ENCODE measurements at regions not wholly inside any gene's neighbourhood (a gene's known extent, or its start where the extent isn't known, plus 50 kb on each side); places are given as distances from the start of the nearest gene placed in this dataset.
"Not testable (repeated sequence)": the region's sequence is repeated elsewhere in the genome, so short reads cannot be mapped to it uniquely, and the experiment has no call there.

- no peaks in the 10 kb centered on the region for H4K20me1 ChIP-seq (ENCODE audit: insufficient read depth)
- no peak overlapping the region for H2AFZ ChIP-seq
- ChIA-PET POLR2A (ENCODE audit: unreplicated experiment) (no interaction called here), CTCF (no interaction called here)
- H3K4me1 ChIP-seq (replicated peaks; ENCODE audit: insufficient read depth): no peaks in the 10 kb centered on the region
- H3K4me2 ChIP-seq: no peak overlapping the region
- no peaks in the 10 kb centered on the region for H3K27me3 ChIP-seq (ENCODE audit: insufficient read depth, low read depth)
- no peaks in the 10 kb centered on the region for H3K79me2 ChIP-seq (ENCODE audit: low read depth)
- no peak overlapping the region for H3K4me3 ChIP-seq
- no peaks in the 10 kb centered on the region; the same call in 1 of the 2 replicates for H3K9me2 ChIP-seq (ENCODE audit: insufficient read depth)
- intact Hi-C loops (cut with micrococcal nuclease; ENCODE audit: unreplicated experiment): no loop called here
- TF ChIP-seq EZH2 (IDR thresholded peaks at IDR 0.05; ENCODE audit: low read depth): no peak
- TF ChIP-seq CTCF (conservative IDR thresholded peaks at IDR 0.05): no peak
- DNase-seq: no peak
- H3K36me3 ChIP-seq (ENCODE audit: low read depth): no peaks in the 10 kb centered on the region
- no peak overlapping the region for H3K27ac ChIP-seq
- BruUV-seq (replicated peaks): no TSS peak
- no peaks in the 10 kb centered on the region for H3F3A ChIP-seq (ENCODE audit: insufficient read depth, low read depth)
- H3K9me3 ChIP-seq (ENCODE audit: insufficient read depth, low read depth): no peaks in the 10 kb centered on the region; the same call in 1 of the 2 replicates
Observed at GRCh38 chr10:53063805-53064204, 291.2 kb upstream of the MBL2 start.

- Histone ChIP-seq H3K4me1 (replicated peaks; ENCODE audit: insufficient read depth) (no peaks in the 10 kb centered on the region), H3K4me2 (no peak overlapping the region), H3K9me2 (ENCODE audit: insufficient read depth) (no peaks in the 10 kb centered on the region; the same call in 1 of the 2 replicates), H3K79me2 (ENCODE audit: low read depth) (no peaks in the 10 kb centered on the region), H3K36me3 (ENCODE audit: low read depth) (no peaks in the 10 kb centered on the region), H2AFZ (no peak overlapping the region), H3K9me3 (ENCODE audit: insufficient read depth, low read depth) (no peaks in the 10 kb centered on the region), H4K20me1 (ENCODE audit: insufficient read depth) (no peaks in the 10 kb centered on the region), H3K27me3 (ENCODE audit: insufficient read depth, low read depth) (no peaks in the 10 kb centered on the region), H3F3A (ENCODE audit: insufficient read depth, low read depth) (no peaks in the 10 kb centered on the region), H3K27ac (no peak overlapping the region), H3K4me3 (no peak overlapping the region)
- POLR2A ChIA-PET (ENCODE audit: unreplicated experiment): no interaction called here
- DNase-seq: no peak
- intact Hi-C loops (cut with micrococcal nuclease; ENCODE audit: unreplicated experiment): no loop called here
- no TSS peak for BruUV-seq (replicated peaks)
- CTCF ChIA-PET: no interaction called here
- TF ChIP-seq CTCF (conservative IDR thresholded peaks at IDR 0.05): no peak
- TF ChIP-seq EZH2 (IDR thresholded peaks at IDR 0.05; ENCODE audit: low read depth): no peak
Observed at GRCh38 chr10:53052521-53053164, 280.1 kb upstream of the MBL2 start.

GRCh38 chr10:53045315-53045714, 272.7 kb upstream of the MBL2 start:
- ChIA-PET POLR2A (ENCODE audit: unreplicated experiment) (no interaction called here), CTCF (no interaction called here)
- Histone ChIP-seq H3F3A (ENCODE audit: insufficient read depth, low read depth) (no peaks in the 10 kb centered on the region), H2AFZ (no peak overlapping the region), H3K27ac (no peak overlapping the region), H3K4me3 (no peak overlapping the region), H3K27me3 (ENCODE audit: insufficient read depth, low read depth) (no peaks in the 10 kb centered on the region), H3K9me3 (ENCODE audit: insufficient read depth, low read depth) (no peaks in the 10 kb centered on the region), H3K4me1 (replicated peaks; ENCODE audit: insufficient read depth) (no peaks in the 10 kb centered on the region), H3K36me3 (ENCODE audit: low read depth) (no peaks in the 10 kb centered on the region), H3K79me2 (ENCODE audit: low read depth) (no peaks in the 10 kb centered on the region), H3K4me2 (no peak overlapping the region), H4K20me1 (ENCODE audit: insufficient read depth) (no peaks in the 10 kb centered on the region), H3K9me2 (ENCODE audit: insufficient read depth) (no peaks in the 10 kb centered on the region; the same call in 1 of the 2 replicates)
- intact Hi-C loops (cut with micrococcal nuclease; ENCODE audit: unreplicated experiment): no loop called here
- TF ChIP-seq EZH2 (IDR thresholded peaks at IDR 0.05; ENCODE audit: low read depth) (no peak), CTCF (conservative IDR thresholded peaks at IDR 0.05) (no peak)
- no peak for DNase-seq
- no TSS peak for BruUV-seq (replicated peaks)

- H3F3A ChIP-seq (ENCODE audit: insufficient read depth, low read depth); H3K36me3 ChIP-seq (ENCODE audit: low read depth); H3K9me2 ChIP-seq (ENCODE audit: insufficient read depth); H3K27ac ChIP-seq; H3K4me1 ChIP-seq (replicated peaks; ENCODE audit: insufficient read depth); H3K4me2 ChIP-seq; H4K20me1 ChIP-seq (ENCODE audit: insufficient read depth); BruUV-seq (replicated peaks); H3K79me2 ChIP-seq (ENCODE audit: low read depth); POLR2A ChIA-PET (ENCODE audit: unreplicated experiment); H2AFZ ChIP-seq; intact Hi-C loops (cut with micrococcal nuclease; ENCODE audit: unreplicated experiment); CTCF ChIA-PET; H3K9me3 ChIP-seq (ENCODE audit: insufficient read depth, low read depth); DNase-seq; H3K4me3 ChIP-seq; H3K27me3 ChIP-seq (ENCODE audit: insufficient read depth, low read depth): not testable (repeated sequence)
Observed at GRCh38 chr10:53035823-53036222, 263.2 kb upstream of the MBL2 start.
